H9 (cell line): ENCODE measurements at regions not wholly inside any gene's neighbourhood (a gene's known extent, or its start where the extent isn't known, plus 50 kb on each side); places are given as distances from the start of the nearest gene placed in this dataset.

Source experiments
- DNase-seq: peaks from one replicate; pipeline ENCODE4 v3.0.0-alpha.2; 2017
- H2AFZ ChIP-seq: one replicate; pipeline ENCODE4 v1.6.1; 2013; ENCODE audit warnings: mild to moderate bottlenecking, low read length, control low read depth, moderate library complexity
- H2AK5ac ChIP-seq: 2 replicates; pipeline ENCODE4 v1.6.1; 2013; ENCODE audit warnings: low read length, control low read depth, mixed read lengths; ENCODE audit not compliant: insufficient read length
- H2BK120ac ChIP-seq: one replicate; pipeline ENCODE4 v1.6.1; 2013; ENCODE audit warnings: low read depth, mild to moderate bottlenecking, low read length, control low read depth, inconsistent platforms; ENCODE audit not compliant: poor library complexity, severe bottlenecking
- H2BK12ac ChIP-seq: 2 replicates; pipeline ENCODE4 v1.6.1; 2013; ENCODE audit warnings: low read length, control low read depth, mixed read lengths, low read depth; ENCODE audit not compliant: insufficient read length
- H2BK15ac ChIP-seq: 2 replicates; pipeline ENCODE4 v1.6.1; 2013; ENCODE audit warnings: low read depth, low read length, control low read depth
- H2BK20ac ChIP-seq: one replicate; pipeline ENCODE4 v1.6.1; 2013; ENCODE audit warnings: low read depth, mild to moderate bottlenecking, low read length, control low read depth, inconsistent platforms; ENCODE audit not compliant: poor library complexity, severe bottlenecking
- H2BK5ac ChIP-seq: 2 replicates; pipeline ENCODE4 v1.6.1; 2013; ENCODE audit warnings: low read length, control low read depth, mixed read lengths; ENCODE audit not compliant: insufficient read length
- H3K14ac ChIP-seq: 2 replicates; pipeline ENCODE4 v1.6.1; 2013; ENCODE audit warnings: low read length, control low read depth; ENCODE audit not compliant: insufficient read depth
- H3K18ac ChIP-seq: 2 replicates; pipeline ENCODE4 v1.6.1; 2013; ENCODE audit warnings: low read depth, mild to moderate bottlenecking, mixed read lengths, low read length, control low read depth; ENCODE audit not compliant: insufficient read length
- H3K23ac ChIP-seq: 2 replicates; pipeline ENCODE4 v1.6.1; 2013; ENCODE audit warnings: low read length, control low read depth, mixed read lengths, low read depth; ENCODE audit not compliant: insufficient read length
- H3K23me2 ChIP-seq: 2 replicates; pipeline ENCODE4 v1.6.1; 2013; ENCODE audit warnings: low read depth, mild to moderate bottlenecking, mixed read lengths, low read length, control low read depth; ENCODE audit not compliant: insufficient read length, poor library complexity, severe bottlenecking
- H3K27ac ChIP-seq: 2 replicates; pipeline ENCODE4 v1.5.1; 2013; ENCODE audit warnings: low read length, control low read depth, mixed read lengths, low read depth; ENCODE audit not compliant: insufficient read length
- H3K27me3 ChIP-seq: 2 replicates; pipeline ENCODE4 v1.6.1; 2013; ENCODE audit warnings: low read length, control low read depth, inconsistent platforms; ENCODE audit not compliant: insufficient read depth
- H3K4ac ChIP-seq: 2 replicates; pipeline ENCODE4 v1.6.1; 2013; ENCODE audit warnings: low read depth, mild to moderate bottlenecking, control low read depth, inconsistent platforms, low read length, moderate library complexity
- H3K4me1 ChIP-seq: 2 replicates; pipeline ENCODE4 v1.6.1; 2013; ENCODE audit warnings: low read length, control low read depth, inconsistent platforms; ENCODE audit not compliant: insufficient read depth
- H3K4me2 ChIP-seq: 2 replicates; pipeline ENCODE4 v1.6.1; 2013; ENCODE audit warnings: low read length, control low read depth, mixed read lengths; ENCODE audit not compliant: insufficient read length, insufficient read depth
- H3K56ac ChIP-seq: 2 replicates; pipeline ENCODE4 v1.6.1; 2013; ENCODE audit warnings: low read depth, mild to moderate bottlenecking, mixed read lengths, low read length, control low read depth; ENCODE audit not compliant: insufficient read length
- H3K79me1 ChIP-seq: 2 replicates; pipeline ENCODE4 v1.6.1; 2013; ENCODE audit warnings: low read depth, mild to moderate bottlenecking, moderate library complexity, low read length, control low read depth, inconsistent platforms; ENCODE audit not compliant: insufficient read depth, poor library complexity, severe bottlenecking
- H3K79me2 ChIP-seq: 2 replicates; pipeline ENCODE4 v1.6.1; 2013; ENCODE audit warnings: low read length, control low read depth, inconsistent platforms; ENCODE audit not compliant: insufficient read depth
- H3K9ac ChIP-seq: 2 replicates; pipeline ENCODE4 v1.6.1; 2013; ENCODE audit warnings: low read length, control low read depth, mixed read lengths; ENCODE audit not compliant: insufficient read length; ENCODE audit errors: extremely low read depth
- H3K9me3 ChIP-seq: one replicate; pipeline ENCODE4 v1.6.1; 2013; ENCODE audit warnings: low read depth, low read length, inconsistent platforms; ENCODE audit not compliant: control insufficient read depth
- H3T11ph ChIP-seq: one replicate; pipeline ENCODE4 v1.6.1; 2013; ENCODE audit warnings: mild to moderate bottlenecking, low read length, control low read depth, inconsistent platforms
- H4K20me1 ChIP-seq: one replicate; pipeline ENCODE4 v1.6.1; 2013; ENCODE audit not compliant: control insufficient read depth, insufficient read length, insufficient read depth
- H4K5ac ChIP-seq: 2 replicates; pipeline ENCODE4 v1.6.1; 2013; ENCODE audit warnings: low read depth, mild to moderate bottlenecking, mixed read lengths, low read length, control low read depth; ENCODE audit not compliant: insufficient read length
- H4K8ac ChIP-seq: replicated peaks from 2 replicates; pipeline ENCODE4 v1.6.1; 2013; ENCODE audit warnings: low read length, control low read depth, mixed read lengths, low read depth; ENCODE audit not compliant: insufficient read length
- H4K91ac ChIP-seq: 2 replicates; pipeline ENCODE4 v1.6.1; 2013; ENCODE audit warnings: low read depth, mild to moderate bottlenecking, moderate library complexity, mixed read lengths, low read length, control low read depth; ENCODE audit not compliant: insufficient read length
- H3K27ac Mint-ChIP-seq, 3 experiments: 2 replicates in 2 of 3; 3 replicates in 1 of 3; pipeline ENCODE4 v1.8.0; 2020 to 2021; ENCODE audit warnings: mixed read lengths in 3 of 3, mild to moderate bottlenecking in 1 of 3, moderate library complexity in 1 of 3
- H3K27me3 Mint-ChIP-seq: 2 replicates; pipeline ENCODE4 v1.8.0; 2021; ENCODE audit warnings: low read depth, mild to moderate bottlenecking, moderate library complexity, mixed read lengths
- H3K36me3 Mint-ChIP-seq, 3 experiments: 2 replicates in 2 of 3; 3 replicates in 1 of 3; pipeline ENCODE4 v1.8.0; 2020 to 2021; ENCODE audit warnings: low read depth in 3 of 3, mixed read lengths in 3 of 3; ENCODE audit not compliant: insufficient read depth in 1 of 3
- H3K4me1 Mint-ChIP-seq, 2 experiments: 2 replicates each; pipeline ENCODE4 v1.8.0; 2020; ENCODE audit warnings: mixed read lengths in 2 of 2
- H3K4me3 Mint-ChIP-seq, 2 experiments: 2 replicates in 1 of 2; 3 replicates in 1 of 2; pipeline ENCODE4 v1.8.0; 2020 to 2021; ENCODE audit warnings: mild to moderate bottlenecking in 2 of 2, mixed read lengths in 2 of 2, moderate library complexity in 1 of 2
- H3K9me3 Mint-ChIP-seq, 2 experiments: 2 replicates in 1 of 2; 3 replicates in 1 of 2; pipeline ENCODE4 v1.8.0; 2020; ENCODE audit warnings: mild to moderate bottlenecking in 2 of 2, mixed read lengths in 2 of 2, moderate library complexity in 1 of 2
- CTCF ChIP-seq: fragments of 200-600 bp; sonication (generic); conservative IDR thresholded peaks from 3 replicates; pipeline ENCODE4 v1.8.0; 2021; ENCODE audit warnings: antibody characterized with exemption, mild to moderate bottlenecking
- WGBS: extraction: QIAGEN DNeasy Blood & Tissue Kit; methylation state at CpG from one replicate; pipeline ENCODE4 v1.1.7; 2013; ENCODE audit warnings: missing lambda C conversion rate, low lambda C conversion rate, mixed read lengths; ENCODE audit not compliant: insufficient read length; ENCODE audit errors: extremely low coverage; 5-methylcytosine and 5-hydroxymethylcytosine counted together

GRCh38 chr16:76796978-76797377 lies 394.0 kb upstream of the MON1B start:
- no peak overlapping the region for H2AFZ ChIP-seq
- H3K27me3 ChIP-seq: no peaks in the 10 kb centered on the region
- no peak overlapping the region for H3T11ph ChIP-seq
- no peaks in the 10 kb centered on the region for H3K9me3 ChIP-seq
- H2BK12ac ChIP-seq: no peak overlapping the region
- H4K5ac ChIP-seq: no peak overlapping the region
- TF ChIP-seq CTCF: no peak
- H3K18ac ChIP-seq: no peak overlapping the region
- H3K23me2 ChIP-seq: no peaks in the 10 kb centered on the region
- no peak overlapping the region for H2BK15ac ChIP-seq
- no peak overlapping the region for H2BK120ac ChIP-seq
- H3K23ac ChIP-seq: no peak overlapping the region
- WGBS: no CpG with 5 or more reads among the region's 1 CpG
- no peak overlapping the region for H3K4me2 ChIP-seq
- H2AK5ac ChIP-seq: no peak overlapping the region
- no peak overlapping the region for H3K27ac ChIP-seq
- no peaks in the 10 kb centered on the region for H3K27me3 Mint-ChIP-seq
- no peak overlapping the region for H3K27ac Mint-ChIP-seq
- H3K4me1 Mint-ChIP-seq: peaks cover 2 to 10% of the 10 kb centered on the region in 2 experiments; a peak in 3 of 4 replicates
- no peak overlapping the region for H4K8ac ChIP-seq
- H3K9ac ChIP-seq: no peak overlapping the region
- H3K56ac ChIP-seq: no peak overlapping the region
- no peaks in the 10 kb centered on the region for H3K9me3 Mint-ChIP-seq
- no peak overlapping the region for H3K4me3 Mint-ChIP-seq
- H3K4ac ChIP-seq: no peak overlapping the region
- no peaks in the 10 kb centered on the region for H3K79me1 ChIP-seq
- no peaks in the 10 kb centered on the region for H3K4me1 ChIP-seq
- no peaks in the 10 kb centered on the region for H3K79me2 ChIP-seq
- no peaks in the 10 kb centered on the region for H3K36me3 Mint-ChIP-seq
- no peak for DNase-seq
- H2BK20ac ChIP-seq: no peak overlapping the region
- peaks cover 3% of the 10 kb centered on the region for H4K20me1 ChIP-seq
- H2BK5ac ChIP-seq: no peak overlapping the region
- H3K14ac ChIP-seq: no peak overlapping the region
- H4K91ac ChIP-seq: no peak overlapping the region
